OCI-LY1 (cell line): ENCODE measurements at regions not wholly inside any gene's neighbourhood (a gene's known extent, or its start where the extent isn't known, plus 50 kb on each side); places are given as distances from the start of the nearest gene placed in this dataset.

Experiments used
- EZH2 ChIP-seq: fragments of 200-600 bp; sonication (generic), shearing (Covaris generic); IDR thresholded peaks from 2 replicates; pipeline ENCODE4 v1.8.0; 2017; ENCODE audit warnings: borderline replicate concordance, mixed run types, mild to moderate bottlenecking, antibody characterized with exemption, low read length, moderate library complexity, mixed read lengths
- TF ChIP-seq, protein P1 (sequence below): fragments of 200-600 bp; sonication (generic), shearing (Covaris generic); IDR thresholded peaks from 2 replicates; pipeline ENCODE4 v1.5.1; 2017; ENCODE audit warnings: mild to moderate bottlenecking, antibody characterized with exemption, low read length, moderate library complexity, mixed read lengths

DNA sequence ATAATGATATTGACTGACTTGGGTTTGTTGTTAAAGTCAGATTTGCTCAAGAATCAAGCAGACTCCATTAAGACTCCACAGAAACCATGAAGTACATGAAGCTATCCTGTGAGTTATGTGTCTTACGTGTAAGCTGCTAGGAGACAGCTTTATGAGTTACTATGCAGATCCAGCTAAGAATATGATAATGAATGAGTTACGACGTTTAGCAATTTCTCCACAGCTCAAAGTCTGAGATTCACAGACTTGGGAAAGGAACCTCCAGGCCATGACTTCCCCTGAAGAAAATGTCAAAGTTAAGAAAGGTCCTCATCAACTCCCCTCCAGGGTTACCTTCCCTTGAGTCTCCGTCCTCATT, 211.9 kb upstream of the HNRNPA3 start:
- TF ChIP-seq, protein P1, sequence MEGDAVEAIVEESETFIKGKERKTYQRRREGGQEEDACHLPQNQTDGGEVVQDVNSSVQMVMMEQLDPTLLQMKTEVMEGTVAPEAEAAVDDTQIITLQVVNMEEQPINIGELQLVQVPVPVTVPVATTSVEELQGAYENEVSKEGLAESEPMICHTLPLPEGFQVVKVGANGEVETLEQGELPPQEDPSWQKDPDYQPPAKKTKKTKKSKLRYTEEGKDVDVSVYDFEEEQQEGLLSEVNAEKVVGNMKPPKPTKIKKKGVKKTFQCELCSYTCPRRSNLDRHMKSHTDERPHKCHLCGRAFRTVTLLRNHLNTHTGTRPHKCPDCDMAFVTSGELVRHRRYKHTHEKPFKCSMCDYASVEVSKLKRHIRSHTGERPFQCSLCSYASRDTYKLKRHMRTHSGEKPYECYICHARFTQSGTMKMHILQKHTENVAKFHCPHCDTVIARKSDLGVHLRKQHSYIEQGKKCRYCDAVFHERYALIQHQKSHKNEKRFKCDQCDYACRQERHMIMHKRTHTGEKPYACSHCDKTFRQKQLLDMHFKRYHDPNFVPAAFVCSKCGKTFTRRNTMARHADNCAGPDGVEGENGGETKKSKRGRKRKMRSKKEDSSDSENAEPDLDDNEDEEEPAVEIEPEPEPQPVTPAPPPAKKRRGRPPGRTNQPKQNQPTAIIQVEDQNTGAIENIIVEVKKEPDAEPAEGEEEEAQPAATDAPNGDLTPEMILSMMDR = no peak
- no peak for TF ChIP-seq EZH2
